Upper lobe of left lung (tissue), 6 donors: ENCODE measurements at regions not wholly inside any gene's neighbourhood (a gene's known extent, or its start where the extent isn't known, plus 50 kb on each side); places are given as distances from the start of the nearest gene placed in this dataset.
"Not testable (repeated sequence)": the region's sequence is repeated elsewhere in the genome, so short reads cannot be mapped to it uniquely, and the experiment has no call there.

Experiments
- ATAC-seq, 2 donors: fragments of 200-7000 bp; cut with Tn5 transposase; one replicate each; pipeline ENCODE4 v1.9.1; 2022; ENCODE audit warnings: mild to moderate bottlenecking in 2 of 2, moderate library complexity in 2 of 2; ENCODE audit not compliant: low FRiP score in 2 of 2
- DNase-seq, 2 donors: peaks; one replicate each; pipeline ENCODE4 v3.0.0-alpha.2; 2019 to 2020
- H3K27ac ChIP-seq, 4 donors: fragments of 200-600 bp; sonication (generic); one replicate each; pipeline ENCODE4 v1.5.1; 2016 to 2019
- H3K27me3 ChIP-seq, 4 donors: fragments of 200-600 bp; sonication (generic); one replicate each; pipeline ENCODE4 v1.5.1; 2017 to 2019
- H3K36me3 ChIP-seq, 4 donors: fragments of 200-600 bp; sonication (generic); one replicate each; pipeline ENCODE4 v1.5.1; 2016 to 2019
- H3K4me1 ChIP-seq, 4 donors: fragments of 200-600 bp; sonication (generic); one replicate each; pipeline ENCODE4 v1.5.1; 2018 to 2019
- H3K4me3 ChIP-seq, 4 donors: fragments of 200-600 bp; sonication (generic); one replicate each; pipeline ENCODE4 v1.5.1; 2017 to 2019; ENCODE audit warnings: mild to moderate bottlenecking in 2 of 4, moderate library complexity in 1 of 4
- H3K9me3 ChIP-seq, 4 donors: fragments of 200-600 bp; sonication (generic); one replicate each; pipeline ENCODE4 v1.5.1; 2018 to 2019
- CTCF ChIP-seq, 6 experiments: fragments of 450-650 bp in 4 of 6; fragments of 200-600 bp in 2 of 6; sonication (generic) in 2 of 6; IDR thresholded peaks; one replicate each; pipeline ENCODE4 v1.5.1; 2016 to 2019; ENCODE audit warnings: antibody characterized with exemption in 6 of 6
- EP300 ChIP-seq, 4 donors: sonication (generic); formaldehyde crosslinking; IDR thresholded peaks; one replicate each; pipeline ENCODE4 v1.5.1; 2017; ENCODE audit warnings: antibody characterized with exemption in 4 of 4, control low read depth in 2 of 4
- POLR2A ChIP-seq, 4 donors: fragments of 450-650 bp; IDR thresholded peaks; one replicate each; pipeline ENCODE4 v1.5.1; 2016 to 2017; ENCODE audit warnings: antibody characterized with exemption in 4 of 4, mild to moderate bottlenecking in 2 of 4
- POLR2AphosphoS5 ChIP-seq, 2 donors: sonication (generic); formaldehyde crosslinking; IDR thresholded peaks; one replicate each; pipeline ENCODE4 v1.5.1; 2017; ENCODE audit warnings: antibody characterized with exemption in 2 of 2
- WGBS, 2 donors: methylation state at CpG; one replicate each; pipeline ENCODE4 v1.1.5; 2017 to 2018; 5-methylcytosine and 5-hydroxymethylcytosine counted together
- donor health status: DM: no; HTN: no; CAD: no; lungs with moderate emphysema.
- donor health status: DM: no; HTN: yes; CAD: no; lungs with severe emphysema.

- ATAC-seq (no peak), DNase-seq (no peak)
- H3K9me3 ChIP-seq = no peaks in the 10 kb centered on the region
- peaks cover 10 to 18% (median 12%) of the 10 kb centered on the region in 4 donors for H3K4me1 ChIP-seq
- no peak overlapping the region for H3K27ac ChIP-seq
- 72 to 76% methylated on average over 3 of the region's 3 CpGs for WGBS, 2 donors
- no peak for TF ChIP-seq POLR2A (IDR thresholded peaks at IDR 0.05)
- no peak for TF ChIP-seq EP300 (IDR thresholded peaks at IDR 0.05)
- TF ChIP-seq CTCF (IDR thresholded peaks at IDR 0.05) = no peak
- no peak for TF ChIP-seq POLR2AphosphoS5 (IDR thresholded peaks at IDR 0.05)
- no peaks in the 10 kb centered on the region for H3K27me3 ChIP-seq
- H3K36me3 ChIP-seq = no peaks in the 10 kb centered on the region
- no peak overlapping the region for H3K4me3 ChIP-seq
These were observed 113.5 kb downstream of the AHR start for GRCh38 chr7:17411922-17412321.

- no peaks in the 10 kb centered on the region for H3K27me3 ChIP-seq
- H3K4me1 ChIP-seq = peaks cover 5 to 8% (median 6%) of the 10 kb centered on the region in 4 donors
- 89 to 94% methylated on average over 1 of the region's 1 CpG for WGBS, 2 donors
- H3K27ac ChIP-seq = no peak overlapping the region
- TF ChIP-seq POLR2A (IDR thresholded peaks at IDR 0.05) = no peak
- TF ChIP-seq EP300 (IDR thresholded peaks at IDR 0.05) = no peak
- no peak for TF ChIP-seq CTCF (IDR thresholded peaks at IDR 0.05)
- no peak for TF ChIP-seq POLR2AphosphoS5 (IDR thresholded peaks at IDR 0.05)
- DNase-seq (no peak), ATAC-seq (no peak)
- no peaks in the 10 kb centered on the region for H3K9me3 ChIP-seq
- no peak overlapping the region for H3K4me3 ChIP-seq
- H3K36me3 ChIP-seq = no peaks in the 10 kb centered on the region
These were observed 114.4 kb downstream of the AHR start for GRCh38 chr7:17412883-17413282.

GRCh38 chr7:17415955-17416354, 117.5 kb downstream of the AHR start:
- H3K4me1 ChIP-seq = no peaks in the 10 kb centered on the region
- H3K27ac ChIP-seq = no peak overlapping the region
- DNase-seq (no peak), ATAC-seq (no peak)
- H3K4me3 ChIP-seq = no peak overlapping the region
- H3K36me3 ChIP-seq = no peaks in the 10 kb centered on the region
- no peaks in the 10 kb centered on the region for H3K27me3 ChIP-seq
- TF ChIP-seq EP300 (IDR thresholded peaks at IDR 0.05) (no peak), CTCF (IDR thresholded peaks at IDR 0.05) (no peak), POLR2A (IDR thresholded peaks at IDR 0.05) (no peak), POLR2AphosphoS5 (IDR thresholded peaks at IDR 0.05) (no peak)
- 92 to 100% methylated on average over 2 of the region's 2 CpGs for WGBS, 2 donors
- H3K9me3 ChIP-seq = no peaks in the 10 kb centered on the region

- not testable (repeated sequence) for H3K27ac ChIP-seq, H3K27me3 ChIP-seq, DNase-seq, H3K9me3 ChIP-seq, H3K4me3 ChIP-seq, H3K4me1 ChIP-seq, ATAC-seq, H3K36me3 ChIP-seq
- 92 to 93% methylated on average over 7 of the region's 7 CpGs for WGBS, 2 donors
These were observed 122.0 kb downstream of the AHR start for GRCh38 chr7:17420308-17421015.

- Histone ChIP-seq H3K27me3 (no peaks in the 10 kb centered on the region), H3K4me1 (no peaks in the 10 kb centered on the region), H3K36me3 (no peaks in the 10 kb centered on the region), H3K9me3 (peaks cover 0 to 2% (median 0%) of the 10 kb centered on the region in 4 donors), H3K27ac (no peak overlapping the region), H3K4me3 (no peak overlapping the region)
- 57 to 65% methylated on average over 4 of the region's 4 CpGs for WGBS, 2 donors
- TF ChIP-seq CTCF (IDR thresholded peaks at IDR 0.05) = no peak
- TF ChIP-seq EP300 (IDR thresholded peaks at IDR 0.05) = no peak
- no peak for TF ChIP-seq POLR2AphosphoS5 (IDR thresholded peaks at IDR 0.05)
- TF ChIP-seq POLR2A (IDR thresholded peaks at IDR 0.05) = no peak
- ATAC-seq = no peak
- DNase-seq = no peak
These were observed 123.5 kb downstream of the AHR start for GRCh38 chr7:17421941-17422340.
